Embryonic facial prominence (tissue), 1 donor: ENCODE measurements at regions not wholly inside any gene's neighbourhood (a gene's known extent, or its start where the extent isn't known, plus 50 kb on each side); places are given as distances from the start of the nearest gene placed in this dataset.
"Not testable (repeated sequence)": the region's sequence is repeated elsewhere in the genome, so short reads cannot be mapped to it uniquely, and the experiment has no call there.

Source experiments
- DNase-seq: peaks from one replicate; pipeline ENCODE4 v3.0.0-alpha.2; 2016; ENCODE audit errors: extremely low spot score

- DNase-seq = no peak
Measured at GRCh38 chr4:79747252-79747651, 325.8 kb downstream of the ANTXR2 start.

- no peak for DNase-seq
Measured at GRCh38 chr4:79743014-79743413, 330.0 kb downstream of the ANTXR2 start.

- DNase-seq = no peak
Measured at GRCh38 chr4:79739912-79740311, 331.9 kb upstream of the GK2 start.

GRCh38 chr4:79723507-79723906, 315.5 kb upstream of the GK2 start:
- no peak for DNase-seq

GRCh38 chr4:79700356-79700755, 292.3 kb upstream of the GK2 start:
- no peak for DNase-seq

GRCh38 chr4:79697444-79697843, 289.4 kb upstream of the GK2 start:
- no peak for DNase-seq

GRCh38 chr4:79696534-79696933, 288.5 kb upstream of the GK2 start:
- not testable (repeated sequence) for DNase-seq

- no peak for DNase-seq
Measured at GRCh38 chr4:79695848-79696247, 287.8 kb upstream of the GK2 start.

GRCh38 chr4:79689740-79690139, 281.7 kb upstream of the GK2 start:
- no peak for DNase-seq

GRCh38 chr4:79688691-79689090, 280.7 kb upstream of the GK2 start:
- DNase-seq = no peak

- no peak for DNase-seq
Measured at GRCh38 chr4:79687006-79687405, 279.0 kb upstream of the GK2 start.

GRCh38 chr4:79685542-79685941, 277.5 kb upstream of the GK2 start:
- DNase-seq = no peak

GRCh38 chr4:79684516-79684915, 276.5 kb upstream of the GK2 start:
- DNase-seq = no peak

GRCh38 chr4:79682801-79683530, 274.9 kb upstream of the GK2 start:
- DNase-seq = no peak

- no peak for DNase-seq
Measured at GRCh38 chr4:79682161-79682560, 274.1 kb upstream of the GK2 start.

GRCh38 chr4:79679859-79680258, 271.8 kb upstream of the GK2 start:
- DNase-seq = no peak

GRCh38 chr4:79678472-79679202, 270.6 kb upstream of the GK2 start:
- no peak for DNase-seq

- DNase-seq = no peak
Measured at GRCh38 chr4:79676705-79677104, 268.7 kb upstream of the GK2 start.

GRCh38 chr4:79674906-79675305, 266.9 kb upstream of the GK2 start:
- not testable (repeated sequence) for DNase-seq

GRCh38 chr4:79673898-79674297, 265.9 kb upstream of the GK2 start:
- no peak for DNase-seq

GRCh38 chr4:79673377-79673776, 265.3 kb upstream of the GK2 start:
- no peak for DNase-seq

- no peak for DNase-seq
Measured at GRCh38 chr4:79666875-79667274, 258.8 kb upstream of the GK2 start.

- no peak for DNase-seq
Measured at GRCh38 chr4:79666112-79666511, 258.1 kb upstream of the GK2 start.
